BE2C (cell line): ENCODE measurements at regions not wholly inside any gene's neighbourhood (a gene's known extent, or its start where the extent isn't known, plus 50 kb on each side); places are given as distances from the start of the nearest gene placed in this dataset.

ENCODE experiments used
- DNase-seq: peaks from one replicate; pipeline ENCODE4 v3.0.0-alpha.2; 2020
- H3K27me3 ChIP-seq: fragments of 250-450 bp; sonication (Bioruptor Pico); 2 replicates; pipeline ENCODE4 v1.5.1; 2020; ENCODE audit warnings: mild to moderate bottlenecking
- H3K36me3 ChIP-seq: fragments of 250-450 bp; sonication (Bioruptor Pico); 2 replicates; pipeline ENCODE4 v1.5.1; 2020; ENCODE audit warnings: mild to moderate bottlenecking
- H3K4me1 ChIP-seq: fragments of 250-450 bp; sonication (Bioruptor Pico); 2 replicates; pipeline ENCODE4 v1.5.1; 2020
- H3K4me3 ChIP-seq: 2 replicates; pipeline ENCODE4 v1.5.1; 2011; ENCODE audit warnings: low read depth, low read length
- H3K9me3 ChIP-seq: fragments of 250-450 bp; sonication (Bioruptor Pico); 2 replicates; pipeline ENCODE4 v1.5.1; 2020
- TF ChIP-seq, protein P1 (sequence below): IDR thresholded peaks from 2 replicates; pipeline ENCODE4 v1.5.1; 2012; ENCODE audit warnings: mild to moderate bottlenecking, low read depth, low read length

DNA sequence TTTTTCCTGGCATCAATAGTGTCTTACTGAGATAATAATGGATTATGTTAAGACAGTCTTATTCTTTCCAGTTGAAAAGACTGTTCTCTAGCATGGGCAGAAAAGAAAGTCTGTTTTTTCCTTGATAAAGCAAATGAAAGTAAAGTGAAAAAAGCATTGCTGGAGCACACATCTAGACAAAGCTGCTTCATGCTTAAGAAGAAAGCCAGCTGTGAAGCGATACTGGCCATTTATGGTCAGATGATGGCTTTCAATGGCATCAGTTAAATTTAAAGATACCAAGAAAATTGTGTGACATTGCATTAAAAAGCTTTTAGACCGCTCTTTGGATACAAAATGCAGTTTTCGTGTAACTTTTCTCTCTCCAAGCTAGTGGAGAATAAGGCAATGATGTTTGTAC is 242.1 kb upstream of the TRAM1L1 start:
- no peak for DNase-seq
- no peaks in the 10 kb centered on the region for H3K4me1 ChIP-seq
- TF ChIP-seq, protein P1, sequence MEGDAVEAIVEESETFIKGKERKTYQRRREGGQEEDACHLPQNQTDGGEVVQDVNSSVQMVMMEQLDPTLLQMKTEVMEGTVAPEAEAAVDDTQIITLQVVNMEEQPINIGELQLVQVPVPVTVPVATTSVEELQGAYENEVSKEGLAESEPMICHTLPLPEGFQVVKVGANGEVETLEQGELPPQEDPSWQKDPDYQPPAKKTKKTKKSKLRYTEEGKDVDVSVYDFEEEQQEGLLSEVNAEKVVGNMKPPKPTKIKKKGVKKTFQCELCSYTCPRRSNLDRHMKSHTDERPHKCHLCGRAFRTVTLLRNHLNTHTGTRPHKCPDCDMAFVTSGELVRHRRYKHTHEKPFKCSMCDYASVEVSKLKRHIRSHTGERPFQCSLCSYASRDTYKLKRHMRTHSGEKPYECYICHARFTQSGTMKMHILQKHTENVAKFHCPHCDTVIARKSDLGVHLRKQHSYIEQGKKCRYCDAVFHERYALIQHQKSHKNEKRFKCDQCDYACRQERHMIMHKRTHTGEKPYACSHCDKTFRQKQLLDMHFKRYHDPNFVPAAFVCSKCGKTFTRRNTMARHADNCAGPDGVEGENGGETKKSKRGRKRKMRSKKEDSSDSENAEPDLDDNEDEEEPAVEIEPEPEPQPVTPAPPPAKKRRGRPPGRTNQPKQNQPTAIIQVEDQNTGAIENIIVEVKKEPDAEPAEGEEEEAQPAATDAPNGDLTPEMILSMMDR = no peak

DNA sequence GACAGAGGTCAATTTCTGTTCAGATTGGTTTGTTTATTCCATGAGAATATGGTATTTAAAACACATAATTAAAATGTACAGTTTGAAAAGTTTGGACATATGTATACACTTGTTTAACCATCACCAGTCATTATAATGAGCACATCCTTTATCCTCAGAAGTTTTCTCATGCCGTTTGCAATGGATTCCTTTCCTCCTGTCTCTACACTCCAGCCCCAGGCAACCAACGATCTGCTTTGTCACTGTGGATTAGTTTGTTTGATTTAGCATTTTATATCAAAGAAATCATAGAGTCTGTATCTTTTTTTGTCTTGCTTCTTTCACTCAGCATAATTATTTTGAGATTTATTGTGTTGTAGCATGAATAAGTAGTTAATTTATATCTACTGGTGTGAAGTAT is 243.0 kb upstream of the TRAM1L1 start:
- DNase-seq = no peak
- TF ChIP-seq, protein P1 = no peak
- H3K4me3 ChIP-seq = no peak overlapping the region
- no peaks in the 10 kb centered on the region for H3K27me3 ChIP-seq
- no peaks in the 10 kb centered on the region for H3K9me3 ChIP-seq
- H3K4me1 ChIP-seq = no peaks in the 10 kb centered on the region
- no peaks in the 10 kb centered on the region for H3K36me3 ChIP-seq

More for the DNA sequence above, 242.1 kb upstream of the TRAM1L1 start:
- Histone ChIP-seq H3K9me3 (no peaks in the 10 kb centered on the region), H3K4me3 (no peak overlapping the region), H3K36me3 (no peaks in the 10 kb centered on the region), H3K27me3 (no peaks in the 10 kb centered on the region)

DNA sequence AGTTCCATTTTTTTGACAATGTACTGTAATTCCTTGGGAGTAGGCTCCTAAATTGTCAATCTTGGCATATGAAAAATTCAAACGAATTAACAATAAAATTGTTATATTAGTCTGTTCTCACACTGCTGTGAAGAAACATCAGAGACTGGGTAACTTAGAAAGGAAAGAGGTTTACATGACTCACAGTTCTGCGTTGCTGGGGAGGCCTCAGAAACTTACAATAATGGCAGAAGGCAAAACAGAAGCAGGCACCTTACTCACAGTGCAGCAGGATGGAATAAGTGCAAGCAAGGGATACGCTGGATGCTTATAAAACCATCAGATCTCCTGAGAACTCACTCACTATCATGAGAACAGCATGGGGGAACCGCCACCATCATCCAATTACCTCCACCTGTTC is 246.4 kb upstream of the TRAM1L1 start:
- no peaks in the 10 kb centered on the region for H3K4me1 ChIP-seq
- no peaks in the 10 kb centered on the region for H3K9me3 ChIP-seq
- no peaks in the 10 kb centered on the region for H3K27me3 ChIP-seq
- DNase-seq = no peak
- no peak overlapping the region for H3K4me3 ChIP-seq
- no peaks in the 10 kb centered on the region for H3K36me3 ChIP-seq
- TF ChIP-seq, protein P1 = no peak

DNA sequence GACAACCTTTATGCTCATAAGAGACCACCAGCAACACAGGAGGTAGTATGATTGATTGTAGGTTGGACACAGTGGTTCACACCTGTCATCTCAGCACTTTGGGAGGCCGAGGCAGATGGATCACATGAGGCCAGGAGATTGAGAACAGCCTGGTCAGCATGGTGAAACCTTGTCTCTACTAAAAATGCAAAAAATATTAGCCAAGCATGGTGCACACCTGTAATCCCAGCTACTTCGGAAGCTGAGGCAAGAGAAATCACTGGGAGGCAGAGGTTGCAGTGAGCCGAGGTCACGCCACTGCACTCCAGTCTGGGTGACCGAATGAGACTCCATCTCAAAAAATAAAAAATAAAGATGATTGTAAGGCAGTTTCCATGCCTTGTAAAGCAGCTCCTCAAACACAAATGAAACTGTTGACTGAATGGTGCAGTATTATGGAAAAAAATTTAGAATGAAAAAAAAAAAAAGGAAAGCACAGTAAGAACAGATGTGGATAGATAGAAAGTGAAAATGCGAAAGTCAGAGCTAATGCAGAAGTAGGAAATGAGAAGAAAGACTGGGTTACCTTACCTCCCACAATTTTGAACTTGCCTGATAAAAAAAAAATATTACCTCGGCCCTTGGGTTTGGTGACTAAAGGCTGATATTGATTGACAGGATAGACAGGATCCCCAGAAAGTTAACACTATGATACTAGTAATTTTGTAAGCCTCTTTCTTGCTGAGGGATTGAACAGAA is 249.2 kb upstream of the TRAM1L1 start:
- no peak overlapping the region for H3K4me3 ChIP-seq
- H3K9me3 ChIP-seq = no peaks in the 10 kb centered on the region
- no peak for DNase-seq

DNA sequence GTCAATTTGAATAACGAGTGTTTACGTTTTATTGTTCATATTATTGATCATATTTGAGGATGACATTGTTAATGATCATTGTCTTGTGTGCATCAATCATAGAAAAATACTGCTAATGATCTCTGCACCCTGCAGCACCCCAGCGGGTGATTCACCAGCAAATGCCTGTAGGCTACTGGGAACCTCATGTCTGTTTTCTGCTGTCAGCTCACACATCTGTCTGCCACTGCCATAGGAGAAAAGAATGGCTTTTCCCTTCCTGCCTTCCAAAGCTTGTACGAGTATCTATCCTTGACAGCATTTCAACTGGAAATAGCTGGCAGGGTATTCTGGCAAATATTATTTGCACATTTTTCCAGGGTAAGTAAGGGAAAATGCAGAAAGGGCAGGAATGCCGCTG is 272.1 kb upstream of the TRAM1L1 start:
- Histone ChIP-seq H3K9me3 (no peaks in the 10 kb centered on the region), H3K36me3 (no peaks in the 10 kb centered on the region), H3K4me1 (no peaks in the 10 kb centered on the region), H3K4me3 (no peak overlapping the region), H3K27me3 (no peaks in the 10 kb centered on the region)
- TF ChIP-seq, protein P1 = no peak
- DNase-seq = peak; percentile 30

More for the DNA sequence above, 249.2 kb upstream of the TRAM1L1 start:
- Histone ChIP-seq H3K36me3 (no peaks in the 10 kb centered on the region), H3K4me1 (no peaks in the 10 kb centered on the region), H3K27me3 (no peaks in the 10 kb centered on the region)
- TF ChIP-seq, protein P1 = no peak

DNA sequence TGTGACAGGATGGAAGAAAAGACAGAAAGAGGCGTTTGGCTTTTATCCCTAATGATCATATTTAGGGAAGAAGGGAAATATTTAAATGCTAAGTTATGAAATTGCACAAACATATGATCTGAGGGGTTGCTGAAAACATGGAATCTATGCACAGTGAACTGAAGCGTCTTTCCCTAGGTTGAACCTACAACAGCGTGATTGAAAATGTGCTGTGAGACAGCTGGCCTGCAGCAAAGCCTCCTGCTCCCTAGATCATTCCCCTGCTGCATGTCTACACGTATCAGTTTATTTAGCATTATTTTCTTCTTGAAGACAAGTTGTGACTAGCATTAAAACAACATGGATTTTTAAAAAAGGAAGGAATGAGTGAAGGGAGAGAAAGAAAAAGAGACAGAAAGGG is 272.5 kb upstream of the TRAM1L1 start:
- Histone ChIP-seq H3K27me3 (no peaks in the 10 kb centered on the region), H3K4me3 (no peak overlapping the region), H3K36me3 (no peaks in the 10 kb centered on the region), H3K4me1 (no peaks in the 10 kb centered on the region), H3K9me3 (no peaks in the 10 kb centered on the region)
- TF ChIP-seq, protein P1 = no peak
- DNase-seq = no peak
